ENCODE measurements at regions not wholly inside any gene's neighbourhood (a gene's known extent, or its start where the extent isn't known, plus 50 kb on each side); places are given as distances from the start of the nearest gene placed in this dataset.
A peak's percentile ranks its signal among the peaks of the same experiment; 100 is the strongest.

- no peak for DNase-seq
Observed at GRCh38 chr6:97790926-97791590, 508.0 kb upstream of the MMS22L start.

GRCh38 chr6:97805596-97805995 lies 522.6 kb upstream of the MMS22L start:
- DNase-seq: no peak

- DNase-seq: no peak
Observed at GRCh38 chr6:97812940-97813339, 529.9 kb upstream of the MMS22L start.

GRCh38 chr6:97813889-97814567 lies 531.0 kb upstream of the MMS22L start:
- peak in 14 of 56 donors; percentile 1 to 37 (median 10) for DNase-seq

GRCh38 chr6:97815301-97815812 lies 532.3 kb upstream of the MMS22L start:
- no peak for DNase-seq

GRCh38 chr6:97816526-97816925 lies 533.5 kb upstream of the MMS22L start:
- DNase-seq: no peak

- peak in 18 of 56 donors; percentile 1 to 71 (median 12) for DNase-seq
Observed at GRCh38 chr6:97819710-97820109, 536.7 kb upstream of the MMS22L start.

GRCh38 chr6:97820400-97820799 lies 537.4 kb upstream of the MMS22L start:
- no peak for DNase-seq

- no peak for DNase-seq
Observed at GRCh38 chr6:97822632-97823031, 539.6 kb upstream of the MMS22L start.

GRCh38 chr6:97841763-97842162 lies 558.7 kb upstream of the MMS22L start:
- DNase-seq: no peak

- no peak for DNase-seq
Observed at GRCh38 chr6:97842521-97842920, 559.5 kb upstream of the MMS22L start.

- no peak for DNase-seq
Observed at GRCh38 chr6:97849390-97849789, 566.4 kb upstream of the MMS22L start.

GRCh38 chr6:97850458-97851212 lies 567.6 kb upstream of the MMS22L start:
- DNase-seq: peak in 3 of 56 donors; percentile 0 to 4 (median 4)

- DNase-seq: no peak
Observed at GRCh38 chr6:97863697-97864096, 580.7 kb upstream of the MMS22L start.

- DNase-seq: no peak
Observed at GRCh38 chr6:97864366-97864765, 581.4 kb upstream of the MMS22L start.

- DNase-seq: no peak
Observed at GRCh38 chr6:97864826-97865225, 581.8 kb upstream of the MMS22L start.

- DNase-seq: no peak
Observed at GRCh38 chr6:97865612-97866011, 582.6 kb upstream of the MMS22L start.

GRCh38 chr6:97866616-97867015 lies 583.6 kb upstream of the MMS22L start:
- no peak for DNase-seq

GRCh38 chr6:97867177-97867576 lies 584.2 kb upstream of the MMS22L start:
- no peak for DNase-seq

- no peak for DNase-seq
Observed at GRCh38 chr6:97870273-97870672, 587.3 kb upstream of the MMS22L start.

- DNase-seq: no peak
Observed at GRCh38 chr6:97876711-97877110, 593.7 kb upstream of the MMS22L start.

- no peak for DNase-seq
Observed at GRCh38 chr6:97882755-97883154, 599.7 kb upstream of the MMS22L start.

Measured in nucleus accumbens (tissue), 56 donors.